OCI-LY3 (cell line): ENCODE measurements at regions not wholly inside any gene's neighbourhood (a gene's known extent, or its start where the extent isn't known, plus 50 kb on each side); places are given as distances from the start of the nearest gene placed in this dataset.

ENCODE experiments used
- H2AFZ ChIP-seq: fragments of 200-600, 300-600 bp; shearing (Covaris generic); 2 replicates; pipeline ENCODE4 v1.6.0; 2014; ENCODE audit warnings: antibody characterized with exemption, low read depth, low read length
- H3K27ac ChIP-seq: fragments of 200-600, 300-600 bp; sonication (generic); 2 replicates; pipeline ENCODE4 v1.5.1; 2014; ENCODE audit warnings: mild to moderate bottlenecking, low read length, moderate library complexity, mixed read lengths
- H3K27me3 ChIP-seq: fragments of 200-600, 300-600 bp; sonication (generic); 2 replicates; pipeline ENCODE4 v1.6.1; 2014; ENCODE audit warnings: low read depth, low read length, mixed read lengths
- H3K36me3 ChIP-seq: fragments of 200-600, 300-600 bp; sonication (generic); replicated peaks from 2 replicates; pipeline ENCODE3; 2014; ENCODE audit warnings: low read depth, low read length, mixed read lengths
- H3K4me1 ChIP-seq: fragments of 300-600, 200-600 bp; sonication (generic); 2 replicates; pipeline ENCODE4 v1.6.1; 2014; ENCODE audit warnings: low read length, mixed read lengths
- H3K4me2 ChIP-seq: fragments of 200-600, 300-600 bp; sonication (generic); 2 replicates; pipeline ENCODE4 v1.6.1; 2014; ENCODE audit warnings: low read length, mixed read lengths
- H3K4me3 ChIP-seq: fragments of 300-600, 200-600 bp; sonication (generic); 2 replicates; pipeline ENCODE4 v1.5.1; 2014; ENCODE audit warnings: antibody characterized with exemption, mild to moderate bottlenecking, low read length, moderate library complexity
- H3K79me2 ChIP-seq: fragments of 300-600, 200-600 bp; shearing (Covaris generic); 2 replicates; pipeline ENCODE4 v1.6.1; 2014; ENCODE audit warnings: mild to moderate bottlenecking, low read length, mixed read lengths
- H3K9ac ChIP-seq: fragments of 300-600, 200-600 bp; shearing (Covaris generic); 2 replicates; pipeline ENCODE4 v1.6.0; 2014; ENCODE audit warnings: mild to moderate bottlenecking, low read length, moderate library complexity
- H3K9me3 ChIP-seq: fragments of 200-600, 300-600 bp; shearing (Covaris generic); 2 replicates; pipeline ENCODE4 v1.6.1; 2014; ENCODE audit warnings: low read length, mixed read lengths; ENCODE audit not compliant: insufficient read depth
- H4K20me1 ChIP-seq: fragments of 200-600, 300-600 bp; sonication (generic); 2 replicates; pipeline ENCODE4 v1.6.1; 2016; ENCODE audit warnings: low read length, mixed read lengths; ENCODE audit not compliant: insufficient read depth
- EZH2phosphoT487 ChIP-seq: fragments of 200-600 bp; shearing (Covaris generic); IDR thresholded peaks from 2 replicates; pipeline ENCODE4 v1.6.1; 2018; ENCODE audit warnings: antibody characterized with exemption, mixed run types, low read depth
- TF ChIP-seq, protein P1 (sequence below): fragments of 200-600, 300-600 bp; sonication (generic); IDR thresholded peaks from 2 replicates; pipeline ENCODE4 v1.5.1; 2014; ENCODE audit warnings: antibody characterized with exemption, low read length, low read depth

DNA sequence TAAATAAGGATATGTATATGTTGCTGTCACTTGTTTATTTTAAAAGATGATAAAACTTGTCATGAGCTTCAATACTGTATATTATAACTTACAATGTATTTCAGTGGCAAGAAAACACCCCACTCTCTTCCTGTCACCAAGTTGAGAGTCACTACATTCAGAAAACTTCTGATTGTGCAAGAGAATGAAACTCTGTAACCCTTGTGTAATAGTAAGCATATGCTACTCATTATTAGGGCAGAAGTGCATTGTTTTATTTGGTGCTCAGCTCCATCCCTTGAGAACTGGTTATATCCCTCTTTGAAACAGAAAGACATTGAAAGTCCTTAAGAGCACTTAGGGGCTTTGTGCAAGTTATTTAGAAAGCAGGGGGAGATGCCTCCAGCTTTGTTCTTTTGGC lies 594.5 kb downstream of the ARAP2 start:
- TF ChIP-seq EZH2phosphoT487 = no peak
- TF ChIP-seq, protein P1, sequence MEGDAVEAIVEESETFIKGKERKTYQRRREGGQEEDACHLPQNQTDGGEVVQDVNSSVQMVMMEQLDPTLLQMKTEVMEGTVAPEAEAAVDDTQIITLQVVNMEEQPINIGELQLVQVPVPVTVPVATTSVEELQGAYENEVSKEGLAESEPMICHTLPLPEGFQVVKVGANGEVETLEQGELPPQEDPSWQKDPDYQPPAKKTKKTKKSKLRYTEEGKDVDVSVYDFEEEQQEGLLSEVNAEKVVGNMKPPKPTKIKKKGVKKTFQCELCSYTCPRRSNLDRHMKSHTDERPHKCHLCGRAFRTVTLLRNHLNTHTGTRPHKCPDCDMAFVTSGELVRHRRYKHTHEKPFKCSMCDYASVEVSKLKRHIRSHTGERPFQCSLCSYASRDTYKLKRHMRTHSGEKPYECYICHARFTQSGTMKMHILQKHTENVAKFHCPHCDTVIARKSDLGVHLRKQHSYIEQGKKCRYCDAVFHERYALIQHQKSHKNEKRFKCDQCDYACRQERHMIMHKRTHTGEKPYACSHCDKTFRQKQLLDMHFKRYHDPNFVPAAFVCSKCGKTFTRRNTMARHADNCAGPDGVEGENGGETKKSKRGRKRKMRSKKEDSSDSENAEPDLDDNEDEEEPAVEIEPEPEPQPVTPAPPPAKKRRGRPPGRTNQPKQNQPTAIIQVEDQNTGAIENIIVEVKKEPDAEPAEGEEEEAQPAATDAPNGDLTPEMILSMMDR = no peak
- Histone ChIP-seq H3K36me3 (no peaks in the 10 kb centered on the region), H3K4me2 (no peak overlapping the region), H4K20me1 (no peaks in the 10 kb centered on the region), H3K4me1 (no peaks in the 10 kb centered on the region), H3K9me3 (no peaks in the 10 kb centered on the region), H2AFZ (no peak overlapping the region), H3K27ac (no peak overlapping the region), H3K4me3 (no peak overlapping the region), H3K9ac (no peak overlapping the region), H3K79me2 (no peaks in the 10 kb centered on the region), H3K27me3 (no peaks in the 10 kb centered on the region)

DNA sequence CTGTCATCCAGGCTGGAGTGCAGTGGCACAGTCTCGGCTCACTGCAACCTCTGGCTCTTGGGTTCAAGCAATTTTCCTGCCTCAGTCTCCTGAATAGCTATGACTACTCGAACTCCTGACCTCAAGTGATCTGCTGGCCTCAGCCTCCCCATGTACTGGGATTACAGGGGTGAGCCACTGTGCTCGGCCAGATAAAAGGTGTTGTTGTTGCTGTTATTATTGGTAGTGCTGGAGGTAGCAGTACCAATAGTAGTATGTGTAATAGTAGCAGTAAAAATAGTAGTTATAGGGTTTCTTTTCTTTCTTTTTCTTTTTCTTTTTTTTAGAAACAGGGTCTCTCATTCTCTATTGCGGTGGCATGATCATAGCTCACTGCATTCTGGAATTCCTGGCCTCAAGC lies 592.1 kb downstream of the ARAP2 start:
- Histone ChIP-seq H3K9ac (no peak overlapping the region), H3K27ac (no peak overlapping the region), H4K20me1 (no peaks in the 10 kb centered on the region), H3K4me2 (no peak overlapping the region), H3K36me3 (no peaks in the 10 kb centered on the region), H3K4me3 (no peak overlapping the region), H3K79me2 (no peaks in the 10 kb centered on the region), H3K4me1 (no peaks in the 10 kb centered on the region), H2AFZ (no peak overlapping the region), H3K27me3 (no peaks in the 10 kb centered on the region), H3K9me3 (no peaks in the 10 kb centered on the region)
- TF ChIP-seq, protein P1 = no peak
- no peak for TF ChIP-seq EZH2phosphoT487

DNA sequence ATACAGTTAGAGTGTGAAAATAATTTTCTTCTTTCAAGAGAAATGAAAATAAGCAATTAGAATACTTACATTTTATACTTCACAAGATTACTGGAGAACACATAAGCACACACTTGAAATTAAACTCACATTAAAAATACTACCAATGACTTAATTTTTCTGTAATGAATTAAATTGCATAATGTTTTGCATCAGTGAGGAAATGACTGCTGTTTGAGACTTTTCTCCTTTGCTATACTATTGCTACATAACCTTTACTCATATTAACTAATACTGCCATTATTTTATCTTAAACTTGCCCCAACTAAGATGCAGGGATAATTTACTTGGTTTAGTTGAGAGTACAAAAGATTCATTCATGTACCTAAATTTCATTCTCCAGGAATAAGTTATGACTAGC lies 590.9 kb downstream of the ARAP2 start:
- H3K9me3 ChIP-seq = no peaks in the 10 kb centered on the region
- no peak overlapping the region for H3K9ac ChIP-seq
- no peak overlapping the region for H2AFZ ChIP-seq
- TF ChIP-seq, protein P1 = no peak
- TF ChIP-seq EZH2phosphoT487 = no peak
- no peaks in the 10 kb centered on the region for H3K27me3 ChIP-seq
- no peaks in the 10 kb centered on the region for H3K4me1 ChIP-seq
- no peak overlapping the region for H3K4me3 ChIP-seq
- no peaks in the 10 kb centered on the region for H4K20me1 ChIP-seq
- H3K36me3 ChIP-seq = no peaks in the 10 kb centered on the region
- no peak overlapping the region for H3K27ac ChIP-seq
- no peaks in the 10 kb centered on the region for H3K79me2 ChIP-seq
- no peak overlapping the region for H3K4me2 ChIP-seq

DNA sequence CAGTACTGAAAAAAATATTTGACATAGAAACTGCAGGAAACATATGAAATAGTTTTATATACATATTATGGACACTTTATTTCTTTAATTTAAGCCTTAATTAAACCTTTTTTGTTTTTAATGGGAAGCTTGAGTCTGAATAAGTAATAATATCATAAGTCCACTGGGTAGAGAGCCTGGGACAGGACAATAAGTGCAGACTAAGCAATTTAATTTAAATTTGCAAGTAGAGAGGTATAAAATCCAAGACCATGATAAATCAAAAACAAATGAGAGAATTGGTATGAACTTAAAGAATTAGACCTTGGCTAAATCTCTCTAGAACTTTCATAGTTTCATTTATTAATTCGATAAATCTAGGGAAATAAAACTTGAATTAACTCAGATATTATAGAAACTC lies 571.2 kb downstream of the ARAP2 start:
- Histone ChIP-seq H3K4me2 (no peak overlapping the region), H3K27ac (no peak overlapping the region), H3K9ac (no peak overlapping the region), H3K4me1 (no peaks in the 10 kb centered on the region), H3K79me2 (no peaks in the 10 kb centered on the region), H3K9me3 (no peaks in the 10 kb centered on the region), H4K20me1 (no peaks in the 10 kb centered on the region), H2AFZ (no peak overlapping the region), H3K27me3 (no peaks in the 10 kb centered on the region), H3K36me3 (no peaks in the 10 kb centered on the region), H3K4me3 (no peak overlapping the region)
- TF ChIP-seq EZH2phosphoT487 = no peak
- TF ChIP-seq, protein P1 = no peak
